CD14-positive monocyte (primary cell): ENCODE measurements at regions not wholly inside any gene's neighbourhood (a gene's known extent, or its start where the extent isn't known, plus 50 kb on each side); places are given as distances from the start of the nearest gene placed in this dataset.

Source experiments
- DNase-seq, 3 donors: peaks; one replicate each; pipeline ENCODE4 v3.0.0-alpha.2; 2011 to 2022
- H2AFZ ChIP-seq: 2 replicates; pipeline ENCODE4 v1.6.0; 2012; ENCODE audit warnings: mild to moderate bottlenecking, low read depth, low read length, inconsistent platforms; ENCODE audit not compliant: insufficient read depth, poor library complexity, severe bottlenecking
- H3K27ac ChIP-seq, 2 donors: 1 replicate in 1 of 2; 2 replicates in 1 of 2; pipeline ENCODE4 v1.5.1; 2012 to 2013; ENCODE audit warnings: low read length in 2 of 2, control low read depth in 1 of 2, inconsistent platforms in 1 of 2, low read depth in 1 of 2, mild to moderate bottlenecking in 1 of 2
- H3K27me3 ChIP-seq, 2 donors: one replicate each; pipeline versions ENCODE4 v1.6.0 to v1.6.1; 2011 to 2013; ENCODE audit warnings: low read length in 2 of 2; ENCODE audit not compliant: control insufficient read depth in 2 of 2, insufficient read depth in 2 of 2
- H3K36me3 ChIP-seq, 2 donors: replicated peaks in 1 of 2; 1 replicate in 1 of 2; 2 replicates in 1 of 2; pipeline versions ENCODE4 v1.5.1 to v1.6.1; 2012 to 2013; ENCODE audit warnings: low read length in 2 of 2, control low read depth in 1 of 2, inconsistent platforms in 1 of 2, mild to moderate bottlenecking in 1 of 2; ENCODE audit not compliant: insufficient read depth in 2 of 2, control insufficient read depth in 1 of 2
- H3K4me1 ChIP-seq, 2 donors: 1 replicate in 1 of 2; 2 replicates in 1 of 2; pipeline versions ENCODE4 v1.5.1 to v1.6.1; 2012 to 2013; ENCODE audit warnings: low read length in 2 of 2, control low read depth in 1 of 2, inconsistent platforms in 1 of 2, mild to moderate bottlenecking in 1 of 2, moderate library complexity in 1 of 2; ENCODE audit not compliant: insufficient read depth in 2 of 2, control insufficient read depth in 1 of 2
- H3K4me2 ChIP-seq: replicated peaks from 2 replicates; pipeline ENCODE3; 2012; ENCODE audit warnings: low read length, moderate library complexity, mild to moderate bottlenecking; ENCODE audit not compliant: poor library complexity, severe bottlenecking; ENCODE audit errors: extremely low read depth
- H3K4me3 ChIP-seq, 3 experiments: fragments of 200-600 bp in 1 of 3; sonication (generic) in 1 of 3; replicated peaks in 1 of 3; 1 replicate in 2 of 3; 2 replicates in 1 of 3; pipeline ENCODE4 v1.5.1; 2011 to 2013; ENCODE audit warnings: low read length in 3 of 3, mild to moderate bottlenecking in 3 of 3, control low read depth in 2 of 3, low read depth in 2 of 3, inconsistent platforms in 1 of 3, moderate library complexity in 1 of 3
- H3K79me2 ChIP-seq: 2 replicates; pipeline ENCODE4 v1.6.0; 2012; ENCODE audit warnings: mild to moderate bottlenecking, control low read depth, inconsistent platforms, low read length, moderate library complexity; ENCODE audit not compliant: insufficient read depth
- H3K9ac ChIP-seq: 2 replicates; pipeline ENCODE4 v1.6.0; 2017; ENCODE audit warnings: low read length, mild to moderate bottlenecking; ENCODE audit not compliant: insufficient read depth, poor library complexity, severe bottlenecking
- H3K9me3 ChIP-seq, 2 donors: replicated peaks in 1 of 2; 1 replicate in 1 of 2; 2 replicates in 1 of 2; pipeline versions ENCODE4 v1.5.1 to v1.6.1; 2012 to 2013; ENCODE audit warnings: low read length in 2 of 2, control low read depth in 1 of 2; ENCODE audit not compliant: control insufficient read depth in 1 of 2, insufficient read depth in 1 of 2
- H4K20me1 ChIP-seq: 2 replicates; pipeline ENCODE4 v1.6.0; 2012; ENCODE audit warnings: mild to moderate bottlenecking, low read length, control low read depth, moderate library complexity; ENCODE audit not compliant: insufficient read depth
- H3K27ac Mint-ChIP-seq, 7 donors: one replicate each; pipeline ENCODE4 v1.8.0; 2020; ENCODE audit warnings: mild to moderate bottlenecking in 7 of 7, mixed read lengths in 7 of 7, moderate library complexity in 6 of 7, inconsistent platforms in 2 of 7
- H3K27me3 Mint-ChIP-seq, 3 donors: one replicate each; pipeline ENCODE4 v1.8.0; 2021 to 2022; ENCODE audit warnings: low read depth in 3 of 3, mild to moderate bottlenecking in 3 of 3, mixed read lengths in 3 of 3, moderate library complexity in 3 of 3, inconsistent platforms in 1 of 3
- H3K36me3 Mint-ChIP-seq, 2 donors: one replicate each; pipeline ENCODE4 v1.8.0; 2020; ENCODE audit warnings: mixed read lengths in 2 of 2, inconsistent platforms in 1 of 2, mild to moderate bottlenecking in 1 of 2
- H3K4me1 Mint-ChIP-seq: one replicate; pipeline ENCODE4 v1.8.0; 2020; ENCODE audit warnings: mild to moderate bottlenecking, mixed read lengths
- H3K4me3 Mint-ChIP-seq, 2 donors: one replicate each; pipeline ENCODE4 v1.8.0; 2020; ENCODE audit warnings: mild to moderate bottlenecking in 2 of 2, mixed read lengths in 2 of 2, moderate library complexity in 1 of 2
- H3K9me3 Mint-ChIP-seq, 7 donors: one replicate each; pipeline ENCODE4 v1.8.0; 2020 to 2022; ENCODE audit warnings: mixed read lengths in 7 of 7, mild to moderate bottlenecking in 6 of 7, moderate library complexity in 6 of 7, inconsistent platforms in 2 of 7
- CTCF ChIP-seq: fragments of 200-600 bp; IDR thresholded peaks from one replicate; pipeline ENCODE4 v1.8.0; 2022; ENCODE audit warnings: antibody characterized with exemption, mild to moderate bottlenecking
- WGBS: methylation state at CpG from one replicate; pipeline ENCODE4 v1.1.5; 2013; ENCODE audit warnings: missing lambda C conversion rate; ENCODE audit not compliant: insufficient coverage; 5-methylcytosine and 5-hydroxymethylcytosine counted together
- intact Hi-C, 2 donors: fragments of 100-400 bp; cut with micrococcal nuclease; formaldehyde crosslinking; loops; one replicate each; pipeline versions ENCODE4 v1.15.0 to v1.15.1; 2023

GRCh38 chr2:149731079-149731478, 143.5 kb upstream of the MMADHC start:
- intact Hi-C loops = no loop called here
- H3K27ac ChIP-seq = no peak overlapping the region
- H2AFZ ChIP-seq = no peak overlapping the region
- no peaks in the 10 kb centered on the region for H3K36me3 ChIP-seq
- Mint-ChIP-seq H3K4me3 (no peak overlapping the region), H3K9me3 (peaks cover 0 to 3% (median 0%) of the 10 kb centered on the region in 7 donors), H3K27me3 (peaks cover 0 to under 1% (median 0%) of the 10 kb centered on the region in 3 donors), H3K27ac (no peak overlapping the region), H3K4me1 (no peaks in the 10 kb centered on the region), H3K36me3 (no peaks in the 10 kb centered on the region)
- WGBS = no CpG with 5 or more reads among the region's 3 CpGs
- no peak overlapping the region for H3K9ac ChIP-seq
- H3K27me3 ChIP-seq = no peaks in the 10 kb centered on the region
- H3K4me3 ChIP-seq = no peak overlapping the region
- no peaks in the 10 kb centered on the region for H3K4me1 ChIP-seq
- no peaks in the 10 kb centered on the region for H4K20me1 ChIP-seq
- H3K9me3 ChIP-seq = no peaks in the 10 kb centered on the region
- DNase-seq = no peak
- no peaks in the 10 kb centered on the region for H3K79me2 ChIP-seq
- no peak for TF ChIP-seq CTCF
- H3K4me2 ChIP-seq = no peak overlapping the region

- peaks cover 0 to 3% (median 0%) of the 10 kb centered on the region in 7 donors for H3K9me3 Mint-ChIP-seq
- H3K4me3 Mint-ChIP-seq = no peak overlapping the region
- Histone ChIP-seq H3K36me3 (no peaks in the 10 kb centered on the region), H3K9ac (no peak overlapping the region), H4K20me1 (no peaks in the 10 kb centered on the region), H3K9me3 (no peaks in the 10 kb centered on the region), H3K4me1 (no peaks in the 10 kb centered on the region), H3K4me3 (no peak overlapping the region), H3K27me3 (no peaks in the 10 kb centered on the region), H2AFZ (no peak overlapping the region), H3K79me2 (no peaks in the 10 kb centered on the region), H3K27ac (no peak overlapping the region), H3K4me2 (no peak overlapping the region)
- intact Hi-C loops = no loop called here
- H3K27ac Mint-ChIP-seq = no peak overlapping the region
- no peaks in the 10 kb centered on the region for H3K36me3 Mint-ChIP-seq
- no peak for DNase-seq
- 85% methylated on average over 3 of the region's 3 CpGs for WGBS
- peaks cover 0 to 3% (median 1%) of the 10 kb centered on the region in 3 donors for H3K27me3 Mint-ChIP-seq
- H3K4me1 Mint-ChIP-seq = no peaks in the 10 kb centered on the region
- no peak for TF ChIP-seq CTCF
Measured at GRCh38 chr2:149729586-149729985, 142.0 kb upstream of the MMADHC start.
